LNCAP (cell line): ENCODE measurements at regions not wholly inside any gene's neighbourhood (a gene's known extent, or its start where the extent isn't known, plus 50 kb on each side); places are given as distances from the start of the nearest gene placed in this dataset.

ENCODE experiments used
- CTCF ChIP-seq: fragments of 450-650 bp; IDR thresholded peaks from 2 replicates; pipeline ENCODE4 v1.5.1; 2017; ENCODE audit warnings: mild to moderate bottlenecking

- TF ChIP-seq CTCF = no peak
Measured at GRCh38 chr17:12261354-12261753, 240.7 kb downstream of the MAP2K4 start.

- TF ChIP-seq CTCF = no peak
Measured at GRCh38 chr17:12269751-12270150, 249.1 kb downstream of the MAP2K4 start.

- TF ChIP-seq CTCF = no peak
Measured at GRCh38 chr17:12277827-12278226, 257.1 kb downstream of the MAP2K4 start.

- TF ChIP-seq CTCF = no peak
Measured at GRCh38 chr17:12282056-12282455, 261.4 kb downstream of the MAP2K4 start.

- TF ChIP-seq CTCF = no peak
Measured at GRCh38 chr17:12287953-12288352, 267.3 kb downstream of the MAP2K4 start.

- no peak for TF ChIP-seq CTCF
Measured at GRCh38 chr17:12290207-12290606, 269.5 kb downstream of the MAP2K4 start.

GRCh38 chr17:12296209-12296625, 275.5 kb downstream of the MAP2K4 start:
- TF ChIP-seq CTCF = no peak

- no peak for TF ChIP-seq CTCF
Measured at GRCh38 chr17:12301551-12301950, 280.9 kb downstream of the MAP2K4 start.
